Activated CD8-positive, alpha-beta memory T cell treated with anti-CD3 and anti-CD28 coated beads, Interleukin-2, amount 50 U/mL, for 48 hours (primary cell): ENCODE measurements at regions not wholly inside any gene's neighbourhood (a gene's known extent, or its start where the extent isn't known, plus 50 kb on each side); places are given as distances from the start of the nearest gene placed in this dataset.

Experiments
- DNase-seq: peaks from one replicate; pipeline ENCODE4 v3.0.0-alpha.2; 2020

DNA sequence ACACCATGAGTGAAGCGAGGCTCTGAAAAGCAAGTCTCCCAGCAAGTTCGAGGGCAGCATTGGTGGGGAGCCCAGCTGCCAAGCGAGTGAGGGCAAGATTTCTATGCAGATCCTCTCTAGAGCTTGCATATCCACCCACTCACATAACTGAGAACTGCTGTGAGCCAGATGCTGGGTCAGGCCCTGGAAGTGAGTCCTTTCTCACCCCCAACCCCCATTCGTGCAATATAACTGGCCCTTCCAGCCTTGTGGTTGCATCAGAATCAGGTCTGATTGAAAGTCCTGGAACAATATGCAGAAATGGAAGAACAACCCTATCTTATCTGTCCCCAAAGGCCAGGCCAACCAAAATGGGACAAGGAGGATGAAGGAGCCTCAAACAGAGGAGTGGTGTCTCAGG lies 146.6 kb downstream of the IRX5 start:
- no peak for DNase-seq

DNA sequence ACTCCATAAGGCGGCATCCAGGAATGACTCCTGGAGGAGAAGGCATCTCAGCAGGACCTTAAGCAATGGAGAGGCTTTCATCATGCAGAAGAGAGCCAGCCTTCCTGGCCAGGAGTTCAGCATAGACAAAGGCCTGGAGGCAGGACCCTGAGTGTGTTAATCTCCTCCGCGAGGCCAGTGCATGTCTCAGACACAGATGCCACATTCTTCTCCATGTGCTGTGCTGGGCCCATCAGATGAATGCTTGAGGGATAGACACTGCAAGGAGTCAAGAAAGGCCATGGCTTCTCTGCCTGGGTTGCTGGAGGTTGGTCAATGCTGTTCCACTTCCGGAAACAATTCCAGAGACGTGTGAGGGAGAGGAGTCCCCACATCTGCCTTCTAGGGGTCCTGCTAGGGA lies 147.5 kb downstream of the IRX5 start:
- no peak for DNase-seq

DNA sequence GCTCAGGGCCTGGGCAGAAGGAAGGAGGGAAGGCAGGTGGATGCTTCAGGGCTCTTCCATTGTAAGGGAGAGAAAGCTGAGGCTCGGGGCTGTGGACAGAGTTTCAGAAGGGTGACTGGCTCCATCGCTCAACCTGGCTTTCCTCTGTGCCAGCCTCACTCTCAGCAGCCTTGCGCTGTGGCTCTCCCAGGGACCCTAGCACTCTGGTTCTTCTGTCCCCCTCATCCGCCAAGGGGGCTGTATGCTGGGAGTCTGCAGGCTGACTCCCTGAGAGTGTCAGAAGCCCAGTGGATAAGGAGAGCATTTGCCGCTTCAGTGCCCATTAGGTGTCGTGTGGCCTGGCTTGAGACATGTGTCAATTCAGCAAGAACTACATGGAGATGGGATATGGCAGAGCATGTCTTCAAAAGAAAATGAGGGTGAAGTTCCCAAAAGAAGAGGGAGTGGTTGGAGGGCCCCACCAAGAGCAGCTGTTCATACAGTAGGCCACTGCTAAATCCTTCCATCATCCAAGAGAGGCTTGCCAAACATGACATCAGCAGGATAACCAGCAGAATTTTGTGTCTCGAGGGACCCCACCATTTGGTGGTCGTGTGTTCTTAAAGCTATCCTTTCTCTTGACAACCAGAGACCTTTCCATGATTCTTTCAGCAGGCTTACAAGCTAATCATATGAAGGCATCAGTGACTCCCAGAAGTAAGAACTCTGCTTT lies 148.2 kb downstream of the IRX5 start:
- no peak for DNase-seq

DNA sequence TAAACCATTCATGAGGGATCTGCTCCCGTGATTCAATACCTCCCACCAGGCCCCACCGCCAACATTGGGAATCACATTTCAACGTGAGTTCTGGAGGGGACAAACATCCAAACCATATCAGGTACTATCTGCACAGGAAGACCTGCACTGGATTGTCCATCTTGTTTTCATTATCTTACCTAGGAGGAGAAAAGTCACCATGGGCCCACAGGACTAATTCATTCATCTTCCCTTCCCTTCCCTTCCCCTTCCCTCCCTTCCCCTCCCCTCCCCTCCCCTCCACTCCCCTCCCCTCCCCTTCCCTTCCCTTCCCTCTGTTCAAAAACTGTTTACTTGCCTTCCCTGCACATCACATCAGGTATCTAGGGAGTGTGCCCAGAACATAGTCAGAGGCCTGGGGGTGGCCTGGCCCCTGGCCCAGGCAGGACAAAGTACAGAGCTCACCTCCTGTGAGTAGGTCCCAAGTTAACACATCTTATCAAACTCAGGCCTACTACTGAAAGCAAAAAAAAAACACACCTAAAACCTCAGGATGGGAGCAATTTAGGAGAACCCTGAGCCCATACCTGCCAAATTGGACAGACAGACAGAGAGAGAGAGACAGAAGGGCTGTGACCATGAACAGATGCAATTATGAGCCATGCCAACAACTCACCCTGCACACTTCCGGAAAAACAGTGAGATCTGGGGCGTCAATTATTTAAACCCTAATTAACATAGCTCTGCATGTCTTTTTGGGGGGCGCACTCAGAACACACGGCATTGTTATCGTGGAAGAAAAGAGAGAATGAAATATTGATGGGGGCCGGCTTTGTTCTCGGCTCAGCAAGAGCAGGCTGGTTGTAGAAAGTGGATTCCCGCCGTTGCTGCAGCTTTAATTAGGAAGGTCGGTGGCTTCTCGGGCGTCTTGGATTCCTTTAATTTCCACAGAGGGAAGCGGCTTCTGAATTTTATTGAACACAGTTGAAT lies 151.2 kb downstream of the IRX5 start:
- no peak for DNase-seq

DNA sequence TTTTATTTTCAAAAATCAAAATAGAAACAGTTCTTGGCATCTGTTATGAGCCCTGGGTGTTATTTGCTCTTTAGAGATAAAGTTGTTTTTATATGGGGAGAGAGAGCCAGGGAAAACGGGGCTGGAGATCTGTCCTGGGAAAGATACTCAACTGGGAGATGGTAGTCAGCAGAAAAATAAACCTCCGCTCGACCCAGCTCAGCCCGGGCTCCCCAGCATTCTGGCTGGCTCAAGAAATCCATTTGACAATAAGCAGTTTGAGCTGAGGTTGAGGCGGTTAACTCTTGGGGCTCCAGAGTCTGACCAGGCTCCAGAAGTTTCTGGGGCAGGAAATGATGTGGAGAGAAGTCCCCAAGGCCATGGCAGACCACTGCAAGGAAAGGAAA lies 151.9 kb downstream of the IRX5 start:
- no peak for DNase-seq

DNA sequence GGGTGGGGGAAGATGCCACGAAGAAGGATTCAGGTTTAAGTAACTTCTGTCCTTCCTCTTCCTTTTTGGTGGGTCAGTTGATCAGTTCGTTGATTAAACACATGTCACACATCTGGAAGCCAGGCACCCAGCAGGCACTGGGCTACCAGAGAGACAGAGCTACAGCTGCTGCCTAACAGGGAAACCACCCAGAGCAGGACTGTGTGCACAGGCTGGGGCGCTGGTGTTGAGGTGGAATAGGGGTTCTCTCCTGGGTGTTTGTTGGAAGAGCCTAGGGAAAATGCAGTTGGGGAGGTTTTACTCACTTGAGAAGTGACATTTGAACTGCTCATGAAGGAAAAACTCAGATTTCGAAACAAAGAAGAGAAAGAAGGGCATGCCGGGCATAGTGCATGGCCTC lies 152.4 kb downstream of the IRX5 start:
- no peak for DNase-seq

DNA sequence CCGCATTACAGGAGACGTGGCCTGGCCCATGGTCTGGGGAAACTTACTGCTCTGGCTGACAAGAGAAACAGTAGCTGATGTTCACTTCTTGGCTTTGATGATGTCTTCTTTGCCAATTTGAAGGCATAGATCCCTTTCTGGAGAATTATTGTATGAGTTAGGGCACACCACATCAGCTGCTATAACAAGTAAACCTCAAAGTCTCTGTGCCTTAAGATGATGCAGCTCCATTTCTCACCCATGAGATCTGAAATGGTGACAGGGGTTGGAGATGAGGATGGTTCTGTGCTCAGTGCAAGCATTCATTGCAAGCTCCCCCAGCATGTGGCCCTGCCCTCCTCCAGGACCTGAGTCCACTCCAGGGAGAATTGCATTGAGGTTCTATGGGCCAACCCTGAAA lies 157.4 kb downstream of the IRX5 start:
- DNase-seq, result no peak

DNA sequence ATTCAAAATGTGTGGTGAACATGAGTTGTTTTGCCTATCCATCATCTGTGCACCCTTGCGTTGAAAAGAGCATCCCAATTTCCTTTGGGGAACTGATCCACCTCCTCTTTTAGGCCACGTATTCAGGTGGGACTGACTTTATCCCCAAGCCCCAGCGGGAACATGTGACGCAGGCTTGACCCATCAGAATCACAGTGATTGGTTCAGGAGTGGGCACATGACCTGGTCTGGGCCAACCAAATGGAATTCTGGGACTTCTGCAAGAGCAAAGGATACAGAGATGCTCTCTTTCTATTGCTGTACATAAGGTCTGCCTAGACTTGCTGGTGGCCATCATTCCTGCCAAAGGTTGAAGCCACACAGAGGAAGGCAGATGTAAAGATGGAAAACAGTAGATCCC lies 158.9 kb downstream of the IRX5 start:
- no peak for DNase-seq

DNA sequence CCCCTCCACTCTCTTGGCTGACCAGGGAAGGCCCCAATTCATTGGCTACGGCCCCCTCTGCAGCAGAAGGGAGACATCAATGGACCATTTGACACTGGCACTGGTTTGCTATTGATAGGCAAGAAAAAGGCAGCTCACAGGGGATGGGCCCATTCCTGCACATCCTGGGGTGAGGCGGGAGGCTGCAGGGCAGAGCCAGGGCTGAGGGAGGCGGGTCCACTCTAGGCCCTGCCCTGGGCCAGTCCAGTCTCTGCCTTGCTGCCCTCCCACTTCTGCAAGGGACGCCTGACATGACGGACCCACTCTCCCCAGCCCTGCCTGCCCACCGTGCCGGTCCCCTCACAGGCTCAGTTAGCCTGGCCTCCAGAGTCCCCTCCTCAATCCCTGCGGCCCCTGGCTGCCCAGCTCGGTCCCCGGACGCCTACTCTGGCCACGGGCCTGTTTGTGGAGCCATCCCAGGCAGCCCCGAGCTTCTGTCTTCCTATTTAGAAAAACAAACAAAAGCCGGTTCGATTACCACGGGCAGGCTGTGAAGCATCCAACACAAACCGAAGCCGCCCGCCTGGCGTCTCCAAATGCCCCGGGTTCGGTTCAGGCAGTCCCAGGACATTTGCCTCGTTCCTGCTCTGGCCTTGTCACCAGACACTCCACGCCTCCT lies 160.7 kb downstream of the IRX5 start:
- no peak for DNase-seq

DNA sequence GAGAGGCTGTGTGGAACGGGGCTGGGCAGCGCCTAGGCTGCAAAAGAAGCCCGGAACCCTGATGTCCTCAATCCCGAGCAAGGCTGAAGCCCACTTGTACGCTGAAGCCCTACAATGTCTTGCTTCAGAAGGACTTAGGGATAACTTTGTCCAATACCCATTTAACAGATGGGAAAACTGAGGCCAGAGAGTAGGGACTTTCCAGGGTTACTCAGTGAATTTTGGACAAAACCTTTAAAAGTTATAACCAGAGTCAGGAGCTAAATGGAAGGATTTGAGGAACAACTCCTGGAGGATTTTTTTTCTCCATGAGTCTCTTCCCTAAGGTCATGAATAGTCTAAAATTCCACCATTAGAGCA lies 161.2 kb downstream of the IRX5 start:
- no peak for DNase-seq

DNA sequence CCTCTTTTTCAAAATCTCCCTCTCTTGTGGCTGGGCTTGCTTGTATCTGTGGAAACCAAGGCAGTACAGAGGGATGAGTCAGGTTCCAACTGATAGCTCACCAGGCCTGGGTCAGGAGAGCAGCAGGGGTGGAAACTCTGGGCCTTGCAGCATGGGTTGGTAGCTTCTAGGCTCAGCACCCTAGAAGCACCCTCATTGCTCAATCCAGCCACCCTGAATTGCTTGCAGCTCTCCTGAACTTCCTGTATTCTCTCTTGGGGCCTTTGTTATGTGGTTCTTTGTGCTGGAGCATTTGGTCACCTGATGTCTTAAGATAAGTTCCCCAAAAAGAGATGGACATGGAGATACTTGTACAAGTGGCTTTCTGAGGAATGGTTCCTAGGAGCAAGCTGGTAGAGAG lies 169.4 kb downstream of the IRX5 start:
- DNase-seq, result no peak

DNA sequence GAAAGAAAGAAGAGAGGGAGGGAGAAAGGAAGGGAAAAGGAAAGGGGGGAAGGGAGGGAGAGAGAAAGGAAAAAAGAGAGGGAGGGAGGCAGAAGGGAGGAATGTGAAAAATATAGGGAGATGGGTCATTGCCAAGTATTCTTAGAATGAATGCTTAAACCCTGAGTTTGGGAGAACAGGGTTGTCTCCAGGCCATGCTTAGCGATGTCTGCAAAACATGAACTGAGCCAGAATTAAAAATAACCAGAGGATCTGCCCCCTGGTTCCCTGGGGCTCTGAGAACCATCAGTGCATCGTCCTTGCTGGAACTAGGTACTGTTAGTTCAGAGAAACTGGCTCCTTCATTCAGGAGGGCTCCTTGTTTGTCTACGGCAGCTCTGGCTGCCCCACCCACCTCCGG lies 170.4 kb downstream of the IRX5 start:
- no peak for DNase-seq

DNA sequence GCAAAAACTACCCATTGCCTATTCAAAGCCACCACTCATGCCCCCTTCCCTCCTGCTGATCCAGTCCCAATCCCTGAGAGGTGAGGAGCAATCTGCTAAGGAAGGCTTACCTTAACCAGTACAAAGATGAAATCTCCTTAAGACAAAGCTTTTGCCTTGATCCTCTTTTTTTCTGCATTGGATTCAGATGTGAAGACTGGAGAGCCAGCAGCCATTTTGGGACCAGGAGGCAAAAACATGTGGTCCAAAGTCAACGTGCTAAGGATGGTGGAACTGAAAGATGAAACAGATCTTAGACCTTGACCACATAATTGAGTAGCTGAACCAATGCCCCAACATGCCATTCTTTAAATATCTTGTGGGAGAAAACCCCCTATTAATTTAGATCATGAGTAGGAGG lies 171.4 kb downstream of the IRX5 start:
- DNase-seq, result no peak

DNA sequence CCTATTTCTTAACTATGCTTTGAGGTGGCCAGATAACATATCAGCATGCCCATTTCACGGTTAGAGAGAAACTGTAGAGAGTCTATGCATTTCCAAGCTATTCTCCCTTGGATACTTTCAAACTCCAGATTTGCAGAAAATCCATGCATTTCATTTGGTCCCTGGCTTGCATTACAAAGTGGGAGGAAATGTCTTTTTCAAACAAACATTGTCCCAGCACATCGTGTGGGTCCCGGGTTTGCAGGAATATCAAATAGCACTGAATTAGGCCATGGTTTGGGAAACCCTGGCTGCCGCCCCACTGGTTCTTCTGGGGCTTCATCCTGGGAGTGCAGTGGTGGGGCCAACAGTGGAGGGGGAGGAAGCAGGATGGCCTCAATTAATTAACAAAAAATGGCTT lies 171.9 kb downstream of the IRX5 start:
- no peak for DNase-seq

DNA sequence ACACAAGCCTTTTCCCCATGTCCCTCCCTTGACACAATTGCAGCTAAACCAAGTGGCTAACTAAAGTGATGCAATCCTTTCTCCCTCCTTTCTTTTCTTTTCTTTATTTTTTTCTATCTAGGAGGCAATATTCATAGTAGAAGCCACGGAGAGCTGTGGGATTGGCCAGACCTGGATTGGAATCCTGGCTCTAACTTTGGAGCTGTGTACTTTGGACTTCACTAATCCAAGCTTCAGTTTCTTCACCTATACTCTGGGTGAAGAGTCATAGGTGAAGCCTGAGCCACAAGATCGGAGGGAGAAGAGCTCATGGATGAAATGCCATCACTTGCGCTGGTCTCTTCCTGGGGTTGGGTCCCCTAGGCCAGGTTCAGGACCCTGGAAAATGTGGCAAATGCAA lies 177.2 kb downstream of the IRX5 start:
- DNase-seq, result no peak

DNA sequence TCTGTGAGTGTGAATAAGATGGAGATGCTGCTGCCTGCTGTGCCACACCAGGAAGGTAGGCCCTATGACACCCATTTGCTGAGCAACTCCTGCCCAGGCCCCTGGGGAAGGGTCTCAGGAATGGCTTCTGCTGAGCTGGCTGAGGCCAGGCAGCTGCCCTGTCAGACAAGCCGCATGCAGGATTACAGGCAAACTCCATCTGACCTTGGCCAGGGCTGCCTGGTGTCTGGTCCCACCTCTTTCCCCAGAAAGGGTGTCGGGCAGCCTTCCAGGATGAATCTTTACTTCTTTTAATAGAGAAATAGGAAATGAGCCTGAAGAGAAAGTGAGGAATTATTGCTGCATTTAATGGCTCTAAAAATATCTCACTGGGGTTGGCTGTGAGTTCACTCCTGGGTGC lies 182.5 kb downstream of the IRX5 start:
- no peak for DNase-seq

DNA sequence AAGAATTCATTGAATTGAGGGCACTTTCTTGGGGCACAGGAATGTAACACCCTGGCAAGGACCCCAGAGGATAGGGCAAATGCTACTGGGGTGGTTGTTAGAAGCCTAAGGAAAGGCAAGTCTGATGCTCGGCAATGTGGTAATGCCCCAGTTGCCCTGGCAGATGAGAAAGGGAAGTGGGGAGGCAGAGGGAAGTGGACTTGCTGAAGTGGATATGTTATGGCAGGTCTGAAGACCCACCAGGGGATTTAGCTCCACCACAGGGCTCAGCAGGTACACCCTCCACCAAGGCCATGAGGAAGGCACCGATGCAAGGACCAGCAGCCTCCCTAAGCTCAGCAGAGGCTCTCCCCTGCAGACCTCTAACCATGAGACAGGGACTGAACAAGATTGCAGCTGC lies 184.8 kb downstream of the IRX5 start:
- no peak for DNase-seq

DNA sequence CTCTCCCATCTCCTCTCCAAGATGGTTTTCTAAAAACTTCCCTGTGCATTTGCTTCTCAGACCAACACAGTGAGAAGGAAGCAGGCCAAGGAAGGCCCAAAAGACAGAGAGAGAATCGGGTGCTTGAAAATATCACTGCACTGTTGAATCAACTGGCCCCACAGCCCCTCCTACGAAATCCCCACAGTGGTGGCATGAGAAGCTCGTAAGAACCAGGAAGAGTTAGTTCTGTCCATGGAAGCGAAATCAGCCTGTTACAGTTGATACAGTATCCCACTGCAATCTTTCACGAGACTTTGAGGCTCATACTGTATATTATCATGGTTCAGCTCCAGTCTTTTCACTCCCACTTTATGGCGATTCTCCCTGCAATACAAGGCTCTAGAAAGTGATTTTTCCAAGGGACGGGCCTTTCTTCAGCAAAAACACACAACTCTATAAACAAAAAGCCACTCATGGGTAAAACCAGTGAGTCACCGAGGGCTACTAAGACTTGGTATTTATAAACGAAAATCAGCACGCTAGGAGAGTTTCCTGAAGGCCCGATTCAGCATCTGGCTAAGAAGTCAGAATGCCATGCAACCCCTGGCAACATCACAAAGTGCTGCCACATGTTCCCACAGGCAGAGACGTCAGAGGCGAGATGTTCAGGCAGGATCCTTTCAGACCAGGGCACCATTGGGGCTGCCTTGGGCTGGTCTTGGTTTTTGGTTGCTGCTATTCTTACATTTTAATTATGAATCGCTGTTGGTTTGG lies 185.7 kb downstream of the IRX5 start:
- no peak for DNase-seq

DNA sequence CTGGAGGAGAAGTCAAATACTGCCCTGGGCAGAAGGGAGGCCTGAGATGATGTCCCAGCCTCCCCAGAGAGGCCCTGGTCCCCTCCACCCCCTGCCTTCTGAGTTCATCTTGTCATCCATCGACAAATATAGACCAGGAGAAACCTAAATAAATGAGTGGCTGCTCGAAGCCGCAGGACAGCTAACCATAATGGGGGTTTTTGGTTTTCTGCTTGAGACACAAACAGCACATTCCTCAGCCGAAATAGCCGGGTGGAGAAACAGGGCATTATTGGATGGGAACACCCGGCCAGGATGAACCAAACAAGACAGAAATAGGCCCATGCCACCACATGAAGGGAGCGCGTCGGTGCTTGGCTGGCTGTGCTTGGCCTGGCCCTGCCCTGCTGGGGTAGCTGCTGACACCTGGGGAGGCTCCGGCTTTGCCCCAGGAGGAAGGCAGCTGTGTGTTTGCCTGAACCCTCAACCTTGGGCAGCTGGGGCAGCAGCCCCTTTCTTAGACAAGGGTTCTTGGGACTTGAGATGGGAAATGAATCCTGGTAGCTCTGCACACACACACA lies 188.1 kb downstream of the IRX5 start:
- DNase-seq, result no peak

DNA sequence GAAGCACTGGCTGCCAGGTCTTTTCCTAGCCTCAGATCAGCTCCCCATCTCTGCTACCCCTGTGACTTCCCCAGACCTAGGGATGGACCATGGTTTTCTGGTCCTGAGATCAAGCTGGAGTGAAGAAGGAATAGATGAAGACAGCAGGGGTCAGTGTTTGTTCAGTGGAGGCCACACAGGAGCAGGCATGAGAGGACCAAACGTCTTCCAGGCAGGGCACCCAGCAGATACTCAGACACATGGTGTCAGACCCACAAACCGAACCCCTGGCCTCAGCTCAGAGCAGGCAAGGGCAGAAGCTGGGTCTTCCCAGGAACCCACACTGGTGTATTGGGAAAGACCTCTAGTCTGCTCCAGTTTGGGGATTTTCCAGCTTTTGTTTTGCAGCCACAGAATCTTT lies 189.7 kb downstream of the IRX5 start:
- DNase-seq, result no peak

DNA sequence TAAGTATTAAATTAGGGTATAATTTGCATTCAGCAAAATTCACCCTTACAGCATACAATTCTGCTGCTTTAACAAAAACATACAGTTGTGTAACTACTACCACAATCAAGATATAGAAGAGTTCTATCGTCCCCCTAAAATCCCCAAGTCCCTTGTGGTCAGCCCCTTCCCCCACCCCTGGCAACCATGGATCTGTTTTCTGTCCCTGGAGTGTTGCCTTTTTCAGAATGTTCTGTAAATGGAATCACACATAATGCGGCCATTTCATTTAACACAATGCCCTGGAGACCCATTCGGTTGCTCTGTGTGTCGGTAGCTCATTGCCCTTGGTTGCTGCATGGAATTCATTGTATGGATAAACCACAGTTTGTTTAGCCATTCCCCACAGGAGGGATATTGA lies 190.2 kb downstream of the IRX5 start:
- DNase-seq, result no peak

DNA sequence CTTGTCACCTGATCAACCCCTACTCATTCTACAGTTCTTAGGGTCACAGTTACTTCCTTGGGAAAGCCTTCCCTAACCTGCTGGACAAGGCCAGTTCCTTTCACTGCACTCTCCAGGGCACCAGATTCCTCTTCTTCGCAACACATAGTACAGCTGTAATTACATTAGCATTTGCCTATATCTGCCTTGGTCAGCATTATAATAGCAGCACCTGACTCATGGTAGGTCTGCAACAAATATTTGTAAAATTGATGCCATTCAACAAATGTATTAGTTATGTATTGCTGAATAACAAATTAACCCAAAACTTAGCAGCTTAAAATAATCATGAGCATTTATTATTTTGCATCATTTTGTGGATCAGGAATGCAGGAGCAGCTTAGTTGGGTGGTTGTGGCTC lies 193.0 kb downstream of the IRX5 start:
- DNase-seq, result no peak

DNA sequence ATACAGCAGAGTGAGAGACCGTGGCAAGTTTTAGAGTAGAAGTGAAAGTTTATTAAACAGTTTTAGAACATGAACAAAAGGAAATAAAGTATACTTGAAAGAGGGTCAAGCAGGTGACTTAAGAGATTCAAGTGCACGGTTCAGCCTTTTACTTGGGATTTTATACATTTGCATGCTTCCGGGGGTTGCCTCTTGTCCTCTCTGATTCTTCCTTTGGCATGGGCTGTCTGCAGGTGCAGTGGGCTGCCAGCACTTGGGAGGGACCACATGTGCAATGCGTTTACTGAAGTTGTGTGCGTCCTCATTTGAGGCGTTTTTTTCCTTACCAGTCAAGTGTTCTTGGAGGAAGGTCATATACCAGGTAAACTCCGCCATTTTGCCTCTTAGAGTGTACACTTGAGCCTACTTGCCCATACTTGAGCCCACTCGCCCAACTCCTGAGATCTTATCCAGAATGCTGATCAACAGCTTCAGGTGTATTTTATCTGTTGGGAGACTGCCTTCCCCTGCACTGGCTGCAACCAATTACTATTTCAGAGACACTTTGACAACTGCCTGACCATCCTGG lies 195.2 kb downstream of the IRX5 start:
- no peak for DNase-seq
